Thyroid gland (tissue), 4 donors: ENCODE measurements at regions not wholly inside any gene's neighbourhood (a gene's known extent, or its start where the extent isn't known, plus 50 kb on each side); places are given as distances from the start of the nearest gene placed in this dataset.

Source experiments
- DNase-seq, 2 donors: peaks; one replicate each; pipeline ENCODE4 v3.0.0-alpha.2; 2019
- H3K27ac ChIP-seq, 3 donors: fragments of 200-600 bp; sonication (generic); 1 replicate in 2 of 3; 2 replicates in 1 of 3; pipeline ENCODE4 v1.5.1; 2016 to 2019; ENCODE audit warnings: mild to moderate bottlenecking in 1 of 3, moderate library complexity in 1 of 3
- H3K27me3 ChIP-seq: fragments of 200-600 bp; sonication (generic); one replicate; pipeline ENCODE4 v1.5.1; 2019
- H3K36me3 ChIP-seq, 2 donors: fragments of 200-600 bp; sonication (generic); one replicate each; pipeline ENCODE4 v1.5.1; 2016 to 2019
- H3K4me1 ChIP-seq, 2 donors: fragments of 200-600 bp; sonication (generic); one replicate each; pipeline ENCODE4 v1.5.1; 2017 to 2019
- H3K4me3 ChIP-seq, 3 donors: fragments of 200-600 bp; sonication (generic); replicated peaks in 1 of 3; 1 replicate in 2 of 3; 2 replicates in 1 of 3; pipeline ENCODE4 v1.5.1; 2016; ENCODE audit warnings: mild to moderate bottlenecking in 1 of 3
- H3K9me3 ChIP-seq: fragments of 200-600 bp; sonication (generic); one replicate; pipeline ENCODE4 v1.5.1; 2017
- POLR2A ChIP-seq, 2 donors: fragments of 450-650 bp; IDR thresholded peaks; one replicate each; pipeline ENCODE4 v1.6.1; 2017; ENCODE audit warnings: antibody characterized with exemption in 2 of 2, mild to moderate bottlenecking in 2 of 2, moderate library complexity in 1 of 2
- WGBS, 2 donors: methylation state at CpG; one replicate each; pipeline ENCODE4 v1.1.5; 2017; 5-methylcytosine and 5-hydroxymethylcytosine counted together
- intact Hi-C: fragments of 100-400 bp; cut with DNase I; formaldehyde crosslinking; loops from one replicate; pipeline ENCODE4 v1.15.1; 2023
- TF ChIP-seq, protein P1 (sequence below), 6 experiments: fragments of 200-600 bp in 3 of 6; fragments of 450-650 bp in 3 of 6; sonication (generic) in 3 of 6; IDR thresholded peaks; one replicate each; pipeline ENCODE4 v1.5.1; 2016 to 2019; ENCODE audit warnings: antibody characterized with exemption in 6 of 6, mild to moderate bottlenecking in 2 of 6, inconsistent platforms in 1 of 6, moderate library complexity in 1 of 6

DNA sequence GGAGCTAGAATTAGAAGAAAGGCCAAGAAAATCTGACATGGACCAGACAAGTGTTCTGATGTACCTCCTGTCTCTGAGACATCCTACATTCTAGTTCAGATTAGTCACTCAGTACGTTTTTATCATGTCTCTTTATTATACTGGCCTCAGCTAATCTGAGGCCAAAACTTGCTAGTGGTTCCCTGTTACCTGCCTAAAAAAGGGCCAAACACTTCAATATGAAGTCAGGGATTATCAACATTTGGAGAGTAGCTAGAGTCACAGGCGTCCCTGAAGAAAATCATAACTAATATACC is 587.4 kb downstream of the PRELID2 start:
- no peaks in the 10 kb centered on the region for H3K4me1 ChIP-seq
- no peaks in the 10 kb centered on the region for H3K27me3 ChIP-seq
- TF ChIP-seq POLR2A (IDR thresholded peaks at IDR 0.05): no peak
- TF ChIP-seq, protein P1, sequence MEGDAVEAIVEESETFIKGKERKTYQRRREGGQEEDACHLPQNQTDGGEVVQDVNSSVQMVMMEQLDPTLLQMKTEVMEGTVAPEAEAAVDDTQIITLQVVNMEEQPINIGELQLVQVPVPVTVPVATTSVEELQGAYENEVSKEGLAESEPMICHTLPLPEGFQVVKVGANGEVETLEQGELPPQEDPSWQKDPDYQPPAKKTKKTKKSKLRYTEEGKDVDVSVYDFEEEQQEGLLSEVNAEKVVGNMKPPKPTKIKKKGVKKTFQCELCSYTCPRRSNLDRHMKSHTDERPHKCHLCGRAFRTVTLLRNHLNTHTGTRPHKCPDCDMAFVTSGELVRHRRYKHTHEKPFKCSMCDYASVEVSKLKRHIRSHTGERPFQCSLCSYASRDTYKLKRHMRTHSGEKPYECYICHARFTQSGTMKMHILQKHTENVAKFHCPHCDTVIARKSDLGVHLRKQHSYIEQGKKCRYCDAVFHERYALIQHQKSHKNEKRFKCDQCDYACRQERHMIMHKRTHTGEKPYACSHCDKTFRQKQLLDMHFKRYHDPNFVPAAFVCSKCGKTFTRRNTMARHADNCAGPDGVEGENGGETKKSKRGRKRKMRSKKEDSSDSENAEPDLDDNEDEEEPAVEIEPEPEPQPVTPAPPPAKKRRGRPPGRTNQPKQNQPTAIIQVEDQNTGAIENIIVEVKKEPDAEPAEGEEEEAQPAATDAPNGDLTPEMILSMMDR (IDR thresholded peaks at IDR 0.05): no peak
- H3K4me3 ChIP-seq: no peak overlapping the region
- 89 to 92% methylated on average over 2 of the region's 2 CpGs for WGBS, 2 donors
- no peaks in the 10 kb centered on the region for H3K36me3 ChIP-seq
- intact Hi-C loops: no loop called here
- no peaks in the 10 kb centered on the region for H3K9me3 ChIP-seq
- H3K27ac ChIP-seq: no peak overlapping the region
- DNase-seq: no peak

DNA sequence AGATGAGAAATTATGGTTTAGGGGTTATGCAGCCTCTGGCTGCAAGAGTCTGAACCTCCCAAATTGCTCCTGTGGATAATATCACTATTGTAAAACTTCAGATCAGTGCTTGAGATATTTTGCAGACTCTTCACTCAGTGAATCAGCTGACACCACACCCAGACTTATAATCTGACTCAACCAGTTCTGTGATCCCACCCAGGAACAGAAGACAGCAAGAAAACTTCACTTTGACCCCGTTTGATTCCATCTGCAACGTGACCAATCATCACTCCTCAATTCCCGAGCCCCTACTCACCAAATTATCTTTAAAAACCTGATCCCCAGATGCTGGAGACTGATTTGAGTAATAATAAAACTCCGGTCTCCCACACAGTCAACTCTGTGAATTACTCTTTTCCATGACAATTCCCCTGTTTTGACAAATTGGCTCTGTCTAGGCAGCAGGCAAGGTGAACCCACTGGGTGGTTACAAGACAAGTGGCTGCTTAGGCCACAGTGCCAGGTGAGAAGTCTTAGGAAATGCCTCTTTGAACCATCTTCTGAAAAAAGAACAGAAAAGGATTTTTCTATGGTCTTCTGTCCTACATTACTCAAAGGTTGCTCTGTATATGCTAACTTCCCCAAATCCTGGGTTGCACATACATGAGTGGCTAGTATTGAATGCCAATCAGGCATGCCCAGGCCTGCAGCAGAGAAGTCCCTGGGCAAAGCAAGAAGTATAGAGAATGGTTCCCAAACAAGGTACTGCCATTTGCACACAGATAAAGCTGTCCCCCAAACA is 588.0 kb downstream of the PRELID2 start:
- no peak overlapping the region for H3K4me3 ChIP-seq
- DNase-seq: no peak
- H3K36me3 ChIP-seq: no peaks in the 10 kb centered on the region
- WGBS, 2 donors: 87 to 93% methylated on average over 4 of the region's 4 CpGs
- H3K4me1 ChIP-seq: no peaks in the 10 kb centered on the region
- no peaks in the 10 kb centered on the region for H3K9me3 ChIP-seq
- H3K27me3 ChIP-seq: no peaks in the 10 kb centered on the region
- H3K27ac ChIP-seq: no peak overlapping the region
- intact Hi-C loops: no loop called here
- TF ChIP-seq, protein P1 (IDR thresholded peaks at IDR 0.05): no peak
- TF ChIP-seq POLR2A (IDR thresholded peaks at IDR 0.05): no peak

DNA sequence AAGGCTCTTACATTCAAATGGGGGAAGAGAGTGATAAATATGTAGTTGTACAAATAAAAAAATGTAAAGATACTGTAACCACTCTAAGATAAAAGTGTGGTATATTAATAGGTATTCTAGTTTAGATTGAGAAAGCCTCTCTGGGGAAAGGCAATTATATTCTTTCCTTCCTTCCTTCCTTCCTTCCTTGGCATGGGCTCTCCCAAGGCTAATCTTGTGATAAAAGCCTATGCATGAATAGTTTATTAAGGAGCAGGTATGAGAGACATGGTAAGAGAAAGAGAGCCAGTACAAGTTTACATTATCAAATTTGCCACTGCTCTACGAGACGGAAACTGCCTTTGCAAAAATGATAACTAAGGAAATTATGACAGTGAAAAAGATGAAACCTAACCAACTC is 588.8 kb downstream of the PRELID2 start:
- Histone ChIP-seq H3K36me3 (no peaks in the 10 kb centered on the region), H3K27me3 (no peaks in the 10 kb centered on the region), H3K4me3 (no peak overlapping the region), H3K9me3 (no peaks in the 10 kb centered on the region), H3K27ac (no peak overlapping the region), H3K4me1 (no peaks in the 10 kb centered on the region)
- TF ChIP-seq, protein P1 (IDR thresholded peaks at IDR 0.05): no peak
- TF ChIP-seq POLR2A (IDR thresholded peaks at IDR 0.05): no peak
- WGBS, 2 donors: 57 to 60% methylated on average over 2 of the region's 2 CpGs
- no peak for DNase-seq
- intact Hi-C loops: no loop called here

GRCh38 chr5:145245354-145245753 is 589.8 kb downstream of the PRELID2 start:
- WGBS, 2 donors: 67 to 73% methylated on average over 5 of the region's 5 CpGs
- no peak overlapping the region for H3K4me3 ChIP-seq

DNA sequence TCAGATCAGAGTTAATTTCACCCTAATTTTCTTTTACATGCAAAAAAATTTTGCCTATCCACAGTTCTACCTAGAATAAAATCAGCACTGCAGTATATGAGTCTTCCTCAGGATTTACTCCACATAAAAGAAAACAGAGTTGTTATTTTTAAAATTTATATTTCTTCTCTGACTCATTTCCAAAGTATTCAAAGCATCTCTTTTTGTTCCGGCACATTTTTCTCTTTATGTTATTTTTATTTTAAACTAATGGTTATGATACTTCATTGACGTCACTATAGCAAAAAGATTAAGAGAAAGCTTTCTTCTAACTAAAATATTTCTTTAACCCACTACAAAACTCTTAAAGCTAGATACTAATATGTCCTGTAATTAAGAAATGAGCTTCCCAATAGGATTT is 590.4 kb downstream of the PRELID2 start:
- intact Hi-C loops: no loop called here
- Histone ChIP-seq H3K36me3 (no peaks in the 10 kb centered on the region), H3K4me3 (no peak overlapping the region), H3K27ac (no peak overlapping the region), H3K9me3 (no peaks in the 10 kb centered on the region), H3K4me1 (no peaks in the 10 kb centered on the region), H3K27me3 (no peaks in the 10 kb centered on the region)
- WGBS, 2 donors: 81 to 82% methylated on average over 2 of the region's 2 CpGs
- no peak for DNase-seq
- no peak for TF ChIP-seq POLR2A (IDR thresholded peaks at IDR 0.05)
- TF ChIP-seq, protein P1 (IDR thresholded peaks at IDR 0.05): no peak

More at GRCh38 chr5:145245354-145245753, 589.8 kb downstream of the PRELID2 start:
- no peak overlapping the region for H3K27ac ChIP-seq
- H3K36me3 ChIP-seq: no peaks in the 10 kb centered on the region
- intact Hi-C loops: no loop called here
- H3K27me3 ChIP-seq: no peaks in the 10 kb centered on the region
- H3K4me1 ChIP-seq: no peaks in the 10 kb centered on the region
- no peak for TF ChIP-seq POLR2A (IDR thresholded peaks at IDR 0.05)
- TF ChIP-seq, protein P1 (IDR thresholded peaks at IDR 0.05): no peak
- no peaks in the 10 kb centered on the region for H3K9me3 ChIP-seq
- no peak for DNase-seq
